Sigmoid colon (tissue), 4 donors: ENCODE measurements at regions not wholly inside any gene's neighbourhood (a gene's known extent, or its start where the extent isn't known, plus 50 kb on each side); places are given as distances from the start of the nearest gene placed in this dataset.

ENCODE experiments used
- EP300 ChIP-seq, 4 donors: sonication (generic); formaldehyde crosslinking; IDR thresholded peaks; one replicate each; pipeline ENCODE4 v1.6.1; 2017; ENCODE audit warnings: antibody characterized with exemption in 4 of 4
- POLR2A ChIP-seq, 2 donors: fragments of 450-650 bp; IDR thresholded peaks; one replicate each; pipeline ENCODE4 v1.6.1; 2016; ENCODE audit warnings: antibody characterized with exemption in 2 of 2, mild to moderate bottlenecking in 2 of 2, moderate library complexity in 2 of 2
- POLR2AphosphoS5 ChIP-seq, 4 donors: sonication (generic); formaldehyde crosslinking; IDR thresholded peaks; one replicate each; pipeline ENCODE4 v1.6.1; 2017; ENCODE audit warnings: antibody characterized with exemption in 4 of 4
- TF ChIP-seq, protein P1 (sequence below), 4 experiments: fragments of 450-650 bp in 3 of 4; fragments of 200-600 bp in 1 of 4; IDR thresholded peaks; one replicate each; pipeline ENCODE4 v1.5.1; 2016 to 2019; ENCODE audit warnings: antibody characterized with exemption in 4 of 4, mild to moderate bottlenecking in 3 of 4, moderate library complexity in 2 of 4

DNA sequence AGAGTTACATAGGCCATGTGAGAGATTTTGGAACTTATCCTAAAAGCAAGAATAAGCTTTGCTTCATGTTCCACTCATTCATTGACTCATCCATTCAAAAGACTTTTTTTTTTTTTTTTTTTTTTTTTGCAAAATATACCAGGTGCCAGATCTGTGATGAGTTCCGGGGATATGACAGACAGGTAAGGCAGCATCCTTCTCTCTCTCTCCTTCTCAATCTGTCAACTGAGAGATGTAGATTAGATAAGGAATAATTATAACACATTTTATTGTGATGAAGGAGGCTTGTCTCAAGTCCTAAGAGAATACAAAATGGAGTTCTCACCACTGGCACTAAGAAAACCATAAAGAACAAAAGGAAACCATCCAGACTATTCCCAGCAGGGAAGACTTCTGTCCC, 190.2 kb upstream of the CPEB2 start:
- TF ChIP-seq, protein P1, sequence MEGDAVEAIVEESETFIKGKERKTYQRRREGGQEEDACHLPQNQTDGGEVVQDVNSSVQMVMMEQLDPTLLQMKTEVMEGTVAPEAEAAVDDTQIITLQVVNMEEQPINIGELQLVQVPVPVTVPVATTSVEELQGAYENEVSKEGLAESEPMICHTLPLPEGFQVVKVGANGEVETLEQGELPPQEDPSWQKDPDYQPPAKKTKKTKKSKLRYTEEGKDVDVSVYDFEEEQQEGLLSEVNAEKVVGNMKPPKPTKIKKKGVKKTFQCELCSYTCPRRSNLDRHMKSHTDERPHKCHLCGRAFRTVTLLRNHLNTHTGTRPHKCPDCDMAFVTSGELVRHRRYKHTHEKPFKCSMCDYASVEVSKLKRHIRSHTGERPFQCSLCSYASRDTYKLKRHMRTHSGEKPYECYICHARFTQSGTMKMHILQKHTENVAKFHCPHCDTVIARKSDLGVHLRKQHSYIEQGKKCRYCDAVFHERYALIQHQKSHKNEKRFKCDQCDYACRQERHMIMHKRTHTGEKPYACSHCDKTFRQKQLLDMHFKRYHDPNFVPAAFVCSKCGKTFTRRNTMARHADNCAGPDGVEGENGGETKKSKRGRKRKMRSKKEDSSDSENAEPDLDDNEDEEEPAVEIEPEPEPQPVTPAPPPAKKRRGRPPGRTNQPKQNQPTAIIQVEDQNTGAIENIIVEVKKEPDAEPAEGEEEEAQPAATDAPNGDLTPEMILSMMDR (IDR thresholded peaks at IDR 0.05), result no peak
- TF ChIP-seq POLR2AphosphoS5 (IDR thresholded peaks at IDR 0.05) (no peak), EP300 (IDR thresholded peaks at IDR 0.05) (no peak), POLR2A (IDR thresholded peaks at IDR 0.05) (no peak)
